Germinal center (tissue), 1 donor: ENCODE measurements at regions not wholly inside any gene's neighbourhood (a gene's known extent, or its start where the extent isn't known, plus 50 kb on each side); places are given as distances from the start of the nearest gene placed in this dataset.

Source experiments
- DNase-seq: peaks from one replicate; pipeline ENCODE4 v3.0.0; 2012; ENCODE audit warnings: mixed read lengths, low spot score

DNA sequence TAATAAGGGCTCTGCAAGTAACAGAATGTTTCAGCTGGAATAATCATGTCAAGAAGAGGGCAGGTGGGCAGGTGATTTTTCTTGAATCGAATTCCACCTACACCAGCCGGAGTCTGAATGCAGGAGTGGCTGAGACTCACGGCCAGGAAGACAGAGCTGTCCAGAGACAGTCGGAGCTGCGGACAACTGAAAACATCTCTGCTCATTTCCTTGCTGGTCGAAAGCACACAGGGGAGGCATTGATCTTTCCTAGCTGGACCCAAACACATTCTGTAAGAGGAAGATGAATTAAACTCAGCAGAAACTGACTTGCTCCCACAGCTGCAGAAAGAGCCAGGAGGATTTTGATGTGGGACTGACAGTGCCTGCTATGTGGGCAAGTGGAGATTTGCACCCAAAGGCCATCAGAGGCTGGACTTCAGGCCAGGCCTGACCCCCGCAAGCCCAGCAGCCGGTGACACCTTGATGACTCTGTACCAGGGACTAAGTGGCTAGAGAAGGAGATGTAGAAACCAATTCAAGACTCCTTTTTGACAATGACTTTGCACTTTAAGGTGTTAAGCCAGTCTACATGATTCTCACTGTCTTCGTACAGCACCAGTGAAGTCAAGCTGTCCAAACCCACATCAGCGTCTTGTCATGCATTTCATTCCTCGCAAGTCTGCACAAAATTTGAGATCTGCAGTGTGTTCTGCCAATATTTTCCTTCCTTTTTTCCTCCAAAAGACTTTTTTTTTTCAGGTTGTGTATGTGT lies 169.4 kb downstream of the TEX36 start:
- no peak for DNase-seq

DNA sequence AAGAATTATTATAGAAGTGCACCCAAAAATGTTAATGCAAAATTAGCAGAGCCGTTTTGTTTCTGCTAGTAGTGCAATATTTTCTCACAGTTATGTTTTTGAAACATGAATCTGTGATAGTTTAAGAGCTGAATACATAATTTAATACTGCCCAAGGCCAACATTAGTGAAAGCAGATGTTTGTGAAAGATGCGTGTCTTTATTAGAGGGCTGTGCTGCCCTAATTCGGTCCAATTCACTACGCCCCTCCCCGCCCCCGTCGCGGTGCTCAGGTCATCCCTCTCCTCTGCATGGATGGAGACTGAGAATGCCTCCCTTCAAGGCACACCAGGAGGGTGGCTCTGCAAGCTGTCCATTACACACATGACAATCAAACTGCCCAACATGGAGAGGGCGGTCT lies 172.0 kb downstream of the TEX36 start:
- no peak for DNase-seq

DNA sequence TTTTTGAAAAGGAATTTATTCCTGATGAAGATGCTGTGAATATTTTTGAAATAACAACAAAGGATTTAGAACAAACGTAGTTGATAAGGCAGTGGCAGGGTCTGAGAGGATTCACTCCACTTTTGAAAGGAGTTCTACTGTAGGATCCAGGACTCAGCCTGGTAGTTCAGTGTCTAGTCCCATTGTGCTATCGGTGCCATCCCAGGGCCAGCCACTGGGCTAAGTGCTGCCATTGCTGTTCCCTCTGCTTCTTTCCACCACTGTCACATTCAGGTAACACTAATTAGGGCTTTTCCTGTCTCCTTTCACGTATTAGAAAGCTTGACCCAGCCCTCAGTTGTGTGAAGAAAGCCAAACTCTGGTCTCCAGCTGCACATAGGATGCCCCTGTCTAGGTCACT lies 177.3 kb downstream of the TEX36 start:
- no peak for DNase-seq

DNA sequence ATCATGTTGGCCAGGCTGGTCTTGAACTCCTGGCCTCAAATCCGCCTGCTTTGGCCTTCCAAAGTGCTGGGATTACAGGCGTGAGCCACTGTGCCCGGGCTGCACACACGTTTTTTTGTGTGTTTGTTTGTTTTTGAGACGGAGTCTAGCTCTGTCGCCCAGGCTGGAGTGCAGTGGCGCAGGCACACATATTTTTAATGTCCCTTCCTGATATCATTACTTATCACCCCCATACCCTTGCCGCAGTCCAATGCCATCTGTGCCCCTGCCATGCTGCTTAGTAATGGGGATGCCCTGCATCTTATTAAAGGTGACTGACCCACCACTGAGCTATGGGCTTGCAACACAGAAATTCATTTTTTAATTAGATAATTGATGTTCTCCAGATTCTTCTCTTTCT lies 180.7 kb downstream of the TEX36 start:
- DNase-seq, result no peak

DNA sequence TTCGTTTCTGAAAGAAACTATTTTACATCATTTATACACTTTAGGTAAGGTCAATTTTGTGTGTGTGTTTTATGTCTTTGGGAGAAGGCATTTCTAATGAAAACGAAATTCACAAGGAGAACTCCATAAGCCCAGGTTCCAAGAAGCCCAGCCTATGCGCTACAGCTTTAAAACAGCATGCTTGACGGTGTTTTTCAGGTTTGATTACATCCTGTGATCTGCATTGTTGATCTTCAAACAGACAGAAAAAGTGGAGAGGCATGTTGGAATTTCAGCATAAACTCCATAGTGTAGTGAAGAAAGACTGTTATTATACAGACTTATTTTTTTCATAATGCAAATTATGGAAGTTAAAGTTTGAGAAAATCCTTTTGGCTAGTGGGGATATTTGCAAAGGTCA lies 187.6 kb downstream of the TEX36 start:
- no peak for DNase-seq

DNA sequence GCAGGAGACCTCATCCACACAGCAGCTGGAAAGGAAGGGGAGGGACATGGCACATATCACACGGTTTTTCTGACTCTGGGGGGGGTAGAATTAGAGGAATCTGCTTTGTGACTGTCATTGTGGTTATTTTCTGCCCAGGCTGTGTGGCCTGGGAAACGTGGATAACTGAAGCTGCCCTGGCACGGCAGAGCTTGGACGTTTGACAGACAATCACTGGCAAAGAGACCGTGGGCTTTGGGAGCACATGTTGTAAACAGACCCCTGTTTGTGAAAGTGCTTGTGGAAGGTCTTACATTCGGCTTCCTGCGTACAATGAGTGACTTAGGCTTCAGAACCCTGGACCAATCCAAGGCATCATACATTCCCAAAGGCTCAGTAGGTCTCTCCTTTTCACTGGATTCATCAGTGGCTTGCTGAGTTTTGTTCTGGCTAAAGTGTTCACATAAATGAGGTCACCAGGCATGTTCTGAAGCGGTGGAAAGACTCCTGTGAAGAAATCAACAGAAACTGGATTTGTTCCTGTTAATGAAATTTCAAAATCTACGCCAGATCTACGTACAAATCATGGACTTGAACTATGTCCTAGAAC lies 188.2 kb downstream of the TEX36 start:
- no peak for DNase-seq

DNA sequence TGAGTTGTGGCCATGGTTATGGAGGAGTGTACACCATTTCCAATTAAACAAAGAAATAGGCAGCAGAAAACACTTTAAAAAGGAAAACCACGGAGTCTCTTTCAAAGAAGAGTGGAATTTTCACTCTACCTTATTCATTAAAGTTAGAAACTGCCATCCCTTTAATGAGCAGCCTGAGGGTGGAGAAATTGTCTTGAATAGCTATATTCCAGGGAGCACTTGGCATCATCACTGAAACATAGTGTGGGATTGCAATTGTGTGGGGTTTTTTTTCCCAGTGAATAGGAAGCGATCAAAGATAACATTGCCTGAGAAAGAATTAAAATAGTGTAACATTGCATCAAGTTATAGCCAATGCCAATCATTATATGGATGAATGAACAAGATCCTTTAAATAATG lies 191.6 kb downstream of the TEX36 start:
- no peak for DNase-seq

DNA sequence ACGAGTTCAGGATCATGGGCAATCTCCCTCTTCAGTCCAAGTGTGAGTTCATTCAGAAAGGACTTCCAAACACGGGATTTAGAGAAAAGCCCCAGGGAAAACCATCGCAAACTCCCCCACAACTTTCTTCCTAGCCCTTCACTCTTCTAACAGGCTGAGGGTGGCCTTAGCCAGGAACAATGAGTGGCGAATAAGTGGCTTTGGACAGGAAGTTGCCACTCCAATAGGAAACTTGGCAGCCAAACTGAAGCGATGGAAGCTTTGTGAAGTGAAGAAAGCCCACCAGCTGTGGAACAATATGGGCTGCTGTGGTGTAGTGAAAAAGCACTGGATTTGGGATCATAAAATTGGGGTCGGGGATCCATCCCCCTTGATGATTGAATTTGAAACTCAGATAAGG lies 193.2 kb downstream of the TEX36 start:
- no peak for DNase-seq

DNA sequence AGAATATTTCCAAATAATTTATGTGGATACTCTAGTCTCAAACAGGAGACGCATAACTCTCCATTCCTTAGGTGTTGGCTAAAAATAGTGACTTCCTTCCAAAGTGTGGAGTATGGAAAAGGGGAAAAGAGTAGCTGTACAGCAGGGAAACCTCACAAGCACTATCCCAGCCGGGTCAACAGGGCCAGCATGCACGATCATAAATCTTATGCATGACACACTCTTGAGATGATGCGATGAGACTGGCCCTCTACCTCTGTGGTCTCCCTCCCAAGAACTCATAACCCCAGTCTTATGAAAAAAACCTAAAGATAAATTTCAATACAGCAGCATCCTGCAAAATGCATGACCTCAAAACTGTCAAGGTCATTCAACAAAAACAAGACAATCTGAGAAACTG lies 197.3 kb downstream of the TEX36 start:
- no peak for DNase-seq

DNA sequence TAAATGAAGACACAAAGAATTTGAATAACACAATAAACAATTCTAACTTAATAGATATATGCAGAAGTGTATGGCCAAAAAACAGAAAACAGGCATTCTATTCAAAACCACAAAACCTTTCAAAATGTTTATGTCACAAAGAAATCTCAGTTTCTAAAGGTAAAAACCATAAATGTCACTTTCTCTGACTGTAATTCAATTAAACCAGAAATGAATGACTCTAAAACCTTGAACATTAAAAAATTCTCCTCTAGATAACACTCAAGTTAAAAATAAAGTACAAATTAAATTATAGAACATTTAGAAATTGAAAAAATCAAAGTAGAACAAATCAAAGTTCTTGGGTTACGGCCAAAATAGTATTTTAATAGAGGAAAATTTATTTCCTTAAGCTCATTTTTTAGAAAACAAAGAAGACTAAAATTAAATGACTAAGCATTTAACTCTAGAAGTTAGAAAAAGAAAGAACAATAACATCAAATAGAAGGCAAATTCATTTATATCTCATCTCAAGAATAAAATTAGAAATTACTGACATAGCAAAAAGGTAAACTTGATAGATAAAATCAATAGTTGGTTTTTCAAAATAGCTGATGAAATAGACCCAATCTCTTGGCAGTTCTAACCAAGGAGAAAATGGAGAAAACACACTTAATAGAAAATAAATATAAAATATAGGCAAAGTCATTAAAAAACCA lies 198.8 kb downstream of the TEX36 start:
- DNase-seq, result no peak

DNA sequence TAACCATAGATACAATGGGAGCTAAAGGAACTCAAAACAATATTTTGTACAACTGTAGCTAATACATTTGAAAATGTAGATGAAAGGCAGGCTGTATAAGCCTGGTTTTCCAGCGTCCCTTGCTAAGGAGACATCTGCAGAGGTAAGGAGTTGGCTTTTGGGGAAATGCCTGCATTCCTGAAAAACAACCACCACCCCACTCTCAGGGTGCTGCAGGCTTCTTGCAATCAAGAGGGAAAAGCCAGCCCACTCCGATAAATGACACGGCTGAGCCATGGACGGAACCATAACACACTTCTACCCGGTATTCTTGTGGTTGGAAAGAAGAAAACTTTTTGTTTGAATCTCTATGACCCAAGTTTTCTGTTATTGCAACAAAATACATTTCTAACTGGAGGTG lies 200.3 kb downstream of the TEX36 start:
- no peak for DNase-seq

DNA sequence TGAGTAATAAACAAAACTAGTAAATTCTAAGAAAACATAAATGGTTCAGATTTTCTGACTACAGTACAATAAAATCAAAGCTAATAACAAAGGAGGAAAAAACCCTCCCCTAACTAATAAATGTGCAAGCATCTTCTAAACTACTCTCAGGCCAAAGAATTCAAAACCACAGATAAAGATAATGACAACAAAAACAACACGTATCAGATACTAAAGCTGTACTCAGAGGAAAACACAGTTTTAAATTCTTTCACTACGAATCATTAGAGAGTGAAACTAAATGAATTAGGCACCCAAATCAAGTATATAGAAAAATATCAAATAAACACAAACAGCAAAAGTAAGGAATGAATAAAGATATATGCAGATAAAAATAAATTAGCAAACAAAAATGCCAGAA lies 200.9 kb downstream of the TEX36 start:
- DNase-seq, result no peak

DNA sequence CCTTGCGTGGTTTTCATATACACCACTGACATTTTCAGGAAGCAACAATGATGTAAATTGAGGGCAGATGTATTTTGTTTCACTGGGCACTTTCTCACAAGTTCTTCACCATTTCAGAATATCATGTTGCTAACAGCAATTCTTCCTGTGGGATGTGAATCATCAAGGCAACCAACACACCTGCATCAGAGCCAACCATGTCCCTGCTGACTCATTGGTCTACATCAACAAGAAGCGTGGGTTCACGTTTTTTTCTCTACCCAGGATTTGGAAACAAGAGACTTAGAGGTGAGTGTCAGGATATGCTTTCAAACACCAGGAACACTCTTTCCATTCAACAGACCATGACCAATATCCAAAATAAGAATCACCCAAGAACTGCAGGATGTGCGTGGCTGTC lies 203.9 kb downstream of the TEX36 start:
- no peak for DNase-seq

DNA sequence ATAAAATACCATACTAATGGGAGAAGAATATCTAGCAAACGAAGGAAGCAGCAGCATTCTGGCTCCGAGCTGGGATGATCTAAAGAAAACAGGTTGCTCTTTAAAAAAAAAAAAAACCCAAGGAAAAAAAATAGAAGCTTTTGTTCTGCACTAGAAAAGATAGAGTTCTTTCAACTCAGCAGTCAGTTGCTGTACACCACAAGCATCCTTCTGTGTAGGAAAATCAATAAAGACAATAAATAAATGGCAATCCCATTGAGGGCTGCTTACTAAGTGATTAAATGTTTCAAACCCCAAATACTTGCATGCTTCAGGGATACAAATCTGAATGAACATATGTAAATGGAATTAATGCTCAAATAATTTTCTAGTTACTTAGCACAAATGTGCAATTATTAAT lies 207.1 kb downstream of the TEX36 start:
- DNase-seq, result no peak

DNA sequence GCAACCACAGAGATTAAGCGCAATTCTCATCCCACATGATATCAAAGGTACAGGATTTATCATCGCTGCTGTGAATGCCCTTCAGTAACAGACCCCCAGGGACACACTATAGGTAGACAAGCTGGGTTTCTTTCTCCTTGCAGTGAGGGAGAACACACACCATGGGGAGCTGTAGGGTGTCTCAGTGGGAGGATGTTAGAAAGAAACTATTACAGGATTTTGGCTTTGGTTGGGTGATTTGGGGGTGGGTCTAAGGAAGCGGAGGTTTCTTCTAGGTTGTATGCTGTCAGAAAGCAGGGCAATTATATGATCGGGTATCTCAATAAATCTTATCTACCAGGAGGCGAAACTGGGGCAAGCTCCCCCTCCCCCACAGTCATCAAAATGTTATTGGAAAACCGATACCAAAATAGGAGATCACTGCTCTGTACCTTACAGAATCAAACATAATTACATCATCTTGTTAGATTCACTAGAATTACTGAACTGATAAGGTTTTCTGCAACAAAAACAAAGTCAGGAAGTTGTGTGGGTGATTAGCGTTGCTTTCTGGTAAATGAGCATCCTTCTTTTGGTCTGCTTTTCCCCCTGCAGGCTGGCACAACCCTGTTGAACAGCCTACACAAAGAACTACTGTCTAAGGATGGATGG lies 209.7 kb downstream of the TEX36 start:
- no peak for DNase-seq

DNA sequence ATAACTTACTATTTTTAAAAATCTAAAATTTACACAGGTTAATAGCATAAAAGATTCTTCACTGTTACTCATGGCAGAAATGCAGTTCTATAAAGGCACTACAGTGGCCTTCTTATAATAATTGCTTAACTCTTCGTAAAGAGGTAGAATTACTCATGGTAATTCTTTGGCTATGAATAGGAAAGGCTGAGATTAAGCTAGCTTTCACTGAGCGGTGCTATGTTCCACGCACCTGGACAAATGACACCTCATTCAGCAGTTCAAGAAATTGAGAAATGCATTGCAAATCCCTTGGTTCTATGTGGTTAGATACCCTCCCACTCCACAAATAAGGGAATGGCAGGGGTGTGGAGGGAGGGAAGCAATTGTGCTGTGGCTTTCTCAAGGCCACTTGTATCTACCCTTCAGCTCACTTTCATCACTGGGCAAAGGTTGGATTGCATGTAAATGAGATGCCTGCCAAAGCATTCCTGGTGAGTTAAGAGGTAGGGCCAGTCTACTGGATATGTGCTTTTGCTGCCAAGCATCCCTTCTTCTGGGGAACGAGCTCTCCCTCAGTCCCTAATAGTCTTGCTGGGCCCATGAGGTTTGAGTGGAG lies 210.9 kb downstream of the TEX36 start:
- DNase-seq, result no peak

DNA sequence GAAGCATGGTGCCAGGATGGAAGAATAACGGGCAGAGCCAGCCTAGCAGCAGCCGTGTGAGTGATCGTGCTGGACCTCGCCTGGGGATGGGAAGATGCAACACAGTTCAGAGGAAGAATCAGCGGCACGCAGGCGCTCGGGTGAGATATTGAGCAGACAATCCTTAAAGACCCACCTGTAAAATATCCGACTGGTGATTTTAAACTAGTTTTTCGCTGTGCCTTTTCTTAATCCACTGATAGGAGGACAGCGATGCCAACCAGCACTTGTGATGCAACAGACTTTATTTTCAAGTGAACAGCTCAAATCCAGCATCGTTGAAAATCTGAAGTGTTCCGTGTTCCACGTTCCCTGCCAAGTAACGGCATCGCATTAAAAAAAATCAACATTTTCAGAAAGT lies 214.7 kb downstream of the TEX36 start:
- no peak for DNase-seq

DNA sequence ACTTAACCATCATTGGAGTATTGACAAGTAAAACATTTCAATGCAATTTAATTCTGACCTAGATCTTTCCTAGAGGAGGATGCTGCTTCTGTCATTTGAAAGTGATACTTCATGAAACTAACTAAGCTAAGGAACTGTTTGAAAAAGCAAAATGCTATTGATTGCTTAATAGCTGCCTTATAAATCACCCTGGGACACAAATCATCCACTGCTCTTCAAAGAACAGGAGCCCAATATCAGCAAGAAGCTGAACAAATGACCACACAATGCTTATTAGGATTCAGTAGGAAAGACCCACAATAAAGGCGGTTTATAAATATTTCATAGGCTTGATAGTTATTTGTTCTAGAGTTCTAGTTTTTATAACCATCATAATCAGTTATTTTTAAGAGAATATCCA lies 216.3 kb downstream of the TEX36 start:
- DNase-seq, result no peak

DNA sequence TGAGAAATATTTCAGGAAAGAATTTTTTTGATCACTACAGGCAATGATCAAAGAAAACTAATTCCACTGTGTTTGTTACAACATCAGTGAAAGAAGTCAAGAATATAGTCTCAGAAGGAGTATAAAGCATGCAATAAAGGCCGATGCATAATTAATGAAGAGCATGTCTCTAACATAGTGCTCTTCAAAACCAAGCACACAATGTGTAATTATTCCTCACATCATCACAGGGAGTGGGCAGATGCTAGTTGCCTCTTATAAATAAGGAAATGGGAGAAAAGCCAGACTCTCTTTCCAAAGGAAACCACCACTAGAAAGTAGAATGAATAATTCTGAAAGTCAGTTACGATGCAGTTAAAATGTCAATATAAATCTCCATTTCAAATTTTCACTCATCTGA lies 220.1 kb downstream of the TEX36 start:
- no peak for DNase-seq

DNA sequence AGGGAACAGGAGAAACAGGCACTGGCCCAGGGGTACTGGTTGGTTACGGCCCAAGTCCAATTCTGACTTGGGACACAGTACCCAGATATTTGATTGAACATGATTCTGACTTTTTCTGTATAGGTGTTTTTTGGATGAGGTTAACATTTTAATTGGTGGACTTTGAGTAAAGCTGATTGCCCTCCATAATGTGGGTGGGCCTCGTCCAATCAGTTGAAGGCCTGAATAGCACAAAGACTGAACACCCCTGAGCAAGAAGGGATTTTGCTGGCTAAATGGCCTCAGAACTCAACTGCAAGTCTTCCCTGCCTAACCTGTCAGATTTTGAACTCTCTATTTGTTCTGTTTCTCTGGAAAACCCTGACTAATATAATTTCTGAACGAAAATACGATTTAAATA lies 222.6 kb downstream of the TEX36 start:
- no peak for DNase-seq

DNA sequence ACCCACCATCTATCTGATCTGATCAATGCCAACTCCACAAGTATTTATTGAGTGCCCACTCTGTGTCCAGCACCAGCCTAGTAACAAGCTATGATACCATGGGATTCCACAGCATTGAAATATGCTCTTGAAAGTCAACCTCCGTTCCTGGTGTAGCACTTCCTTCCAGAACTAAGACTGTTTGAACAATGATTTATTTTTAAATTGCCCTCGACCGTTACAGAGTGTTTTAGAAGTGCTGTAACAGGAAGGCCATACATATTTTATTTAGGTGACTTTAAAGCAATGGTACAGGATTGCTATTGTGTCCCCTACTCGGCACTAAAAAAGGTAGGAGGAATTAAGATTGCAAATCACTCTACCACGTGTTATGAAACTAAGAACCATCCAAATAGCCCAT lies 225.6 kb downstream of the TEX36 start:
- no peak for DNase-seq

DNA sequence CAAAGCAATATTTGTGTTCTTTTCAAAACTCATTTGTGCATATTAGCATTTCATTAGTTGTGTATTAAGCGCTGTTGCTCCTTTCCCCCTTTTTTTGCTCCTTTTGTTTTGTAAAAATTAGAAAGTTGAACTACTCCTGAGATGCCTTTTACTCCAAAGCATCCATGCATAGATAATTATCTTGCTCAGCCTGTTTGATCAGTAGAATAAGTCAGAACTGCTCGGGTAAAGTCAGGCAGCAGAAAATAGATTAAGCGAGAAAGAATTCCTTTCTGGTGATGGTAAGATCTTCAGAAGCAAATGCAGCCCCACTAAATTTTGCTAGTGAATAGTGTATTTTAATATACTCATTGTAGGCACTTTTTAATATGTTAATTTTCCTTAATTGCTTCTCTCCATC lies 227.1 kb downstream of the TEX36 start:
- DNase-seq, result no peak

DNA sequence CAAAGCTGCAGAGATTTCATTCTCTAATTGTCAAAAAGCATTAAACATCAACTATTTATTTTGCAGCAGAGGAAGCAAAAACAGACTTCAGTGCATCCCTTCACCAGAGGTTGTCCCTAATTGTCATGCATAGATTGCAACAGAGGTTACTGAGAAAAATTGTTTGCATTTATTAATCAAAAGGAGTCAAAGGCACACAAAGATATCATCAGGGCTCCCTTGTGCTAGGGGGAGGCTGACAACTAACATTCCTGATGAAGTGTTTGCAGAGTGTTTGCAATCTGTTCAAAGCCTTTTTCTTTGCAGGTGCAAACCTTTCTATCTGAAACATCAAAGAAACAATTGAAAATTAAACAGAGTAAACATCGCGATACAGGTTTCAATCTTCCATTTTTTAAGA lies 227.5 kb downstream of the TEX36 start:
- no peak for DNase-seq
